Loucy (cell line): ENCODE measurements at regions not wholly inside any gene's neighbourhood (a gene's known extent, or its start where the extent isn't known, plus 50 kb on each side); places are given as distances from the start of the nearest gene placed in this dataset.

ENCODE experiments used
- H2AFZ ChIP-seq: fragments of 200-600 bp; sonication (generic); 2 replicates; pipeline ENCODE4 v1.6.0; 2016; ENCODE audit warnings: antibody characterized with exemption, mild to moderate bottlenecking, low read length, moderate library complexity
- H3F3A ChIP-seq: fragments of 200-600 bp; 2 replicates; pipeline ENCODE4 v1.6.0; 2016; ENCODE audit warnings: antibody characterized with exemption, low read depth, mild to moderate bottlenecking
- H3K27me3 ChIP-seq: fragments of 200-600 bp; sonication (generic); 2 replicates; pipeline ENCODE4 v1.6.1; 2014; ENCODE audit warnings: low read length, mild to moderate bottlenecking; ENCODE audit not compliant: insufficient read depth, poor library complexity, severe bottlenecking
- H3K36me3 ChIP-seq: fragments of 200-600 bp; sonication (generic); 2 replicates; pipeline ENCODE4 v1.6.1; 2016; ENCODE audit warnings: low read length; ENCODE audit not compliant: insufficient read depth
- H3K4me1 ChIP-seq: fragments of 200-600 bp; sonication (generic); 2 replicates; pipeline ENCODE4 v1.5.1; 2014; ENCODE audit warnings: low read length, mild to moderate bottlenecking; ENCODE audit not compliant: insufficient read depth, poor library complexity, severe bottlenecking
- H3K4me2 ChIP-seq: fragments of 200-600 bp; sonication (generic); 2 replicates; pipeline ENCODE4 v1.6.0; 2014; ENCODE audit warnings: antibody characterized with exemption, low read length, low read depth, mild to moderate bottlenecking; ENCODE audit not compliant: poor library complexity, severe bottlenecking
- H3K4me3 ChIP-seq: fragments of 200-600 bp; sonication (generic); 2 replicates; pipeline ENCODE4 v1.5.1; 2014; ENCODE audit warnings: low read length, mild to moderate bottlenecking, mixed read lengths; ENCODE audit not compliant: poor library complexity, severe bottlenecking
- H3K79me2 ChIP-seq: fragments of 200-600 bp; sonication (generic); 2 replicates; pipeline ENCODE4 v1.6.1; 2014; ENCODE audit warnings: low read length; ENCODE audit not compliant: insufficient read depth
- H3K9ac ChIP-seq: fragments of 200-600 bp; sonication (generic); 2 replicates; pipeline ENCODE4 v1.6.0; 2014; ENCODE audit warnings: mild to moderate bottlenecking, low read depth, low read length, moderate library complexity; ENCODE audit not compliant: poor library complexity, severe bottlenecking
- H3K9me2 ChIP-seq: fragments of 200-600 bp; sonication (generic); replicated peaks from 2 replicates; pipeline ENCODE4 v1.6.1; 2016; ENCODE audit warnings: low read depth, low read length, mixed read lengths
- H3K9me3 ChIP-seq: fragments of 200-600 bp; sonication (generic); 2 replicates; pipeline ENCODE4 v1.6.1; 2014; ENCODE audit warnings: mild to moderate bottlenecking, antibody characterized with exemption, low read length, low read depth; ENCODE audit not compliant: insufficient read depth
- H4K20me1 ChIP-seq: fragments of 200-600 bp; sonication (generic); 2 replicates; pipeline ENCODE4 v1.6.0; 2014; ENCODE audit warnings: antibody characterized with exemption, low read length, mild to moderate bottlenecking; ENCODE audit not compliant: insufficient read depth, poor library complexity, severe bottlenecking
- CTCF ChIP-seq: fragments of 200-600 bp; sonication (generic); conservative IDR thresholded peaks from 2 replicates; pipeline ENCODE4 v1.5.1; 2014; ENCODE audit warnings: mild to moderate bottlenecking, antibody characterized with exemption, low read length
- EZH2phosphoT487 ChIP-seq: fragments of 200-600 bp; IDR thresholded peaks from 2 replicates; pipeline ENCODE4 v1.6.1; 2018; ENCODE audit warnings: antibody characterized with exemption, mild to moderate bottlenecking, moderate library complexity, borderline replicate concordance

- Histone ChIP-seq H3K9me3 (no peaks in the 10 kb centered on the region), H3K79me2 (no peaks in the 10 kb centered on the region)
These were observed 54.0 kb upstream of the CES5A start for GRCh38 chr16:55929181-55929580.

GRCh38 chr16:55925242-55925641 is 50.1 kb upstream of the CES5A start:
- H3K9ac ChIP-seq, result no peak overlapping the region
- H3F3A ChIP-seq, result no peaks in the 10 kb centered on the region
- no peaks in the 10 kb centered on the region for H3K27me3 ChIP-seq
- no peaks in the 10 kb centered on the region for H4K20me1 ChIP-seq
- no peak overlapping the region for H3K4me2 ChIP-seq
- H3K4me3 ChIP-seq, result no peak overlapping the region
- no peaks in the 10 kb centered on the region for H3K9me3 ChIP-seq
- no peaks in the 10 kb centered on the region for H3K9me2 ChIP-seq
- H3K36me3 ChIP-seq, result no peaks in the 10 kb centered on the region
- TF ChIP-seq CTCF (no peak), EZH2phosphoT487 (no peak)
- H3K4me1 ChIP-seq, result no peaks in the 10 kb centered on the region
- no peak overlapping the region for H2AFZ ChIP-seq
- H3K79me2 ChIP-seq, result no peaks in the 10 kb centered on the region

More at GRCh38 chr16:55929181-55929580, 54.0 kb upstream of the CES5A start:
- Histone ChIP-seq H2AFZ (no peak overlapping the region), H3F3A (no peaks in the 10 kb centered on the region), H3K4me1 (no peaks in the 10 kb centered on the region), H3K36me3 (no peaks in the 10 kb centered on the region), H3K9me2 (no peaks in the 10 kb centered on the region), H4K20me1 (no peaks in the 10 kb centered on the region), H3K4me2 (no peak overlapping the region), H3K4me3 (no peak overlapping the region), H3K9ac (no peak overlapping the region), H3K27me3 (no peaks in the 10 kb centered on the region)
- TF ChIP-seq CTCF (no peak), EZH2phosphoT487 (no peak)
